ENCODE measurements at regions not wholly inside any gene's neighbourhood (a gene's known extent, or its start where the extent isn't known, plus 50 kb on each side); places are given as distances from the start of the nearest gene placed in this dataset.

- TF ChIP-seq POLR2A (IDR thresholded peaks at IDR 0.05) (no peak), CTCF (IDR thresholded peaks at IDR 0.05) (no peak)
Measured at GRCh38 chr18:60943297-60943696, 389.9 kb upstream of the CDH20 start.

Data from Peyer's patch (tissue), 4 donors.